IMR-90 (cell line): ENCODE measurements at regions not wholly inside any gene's neighbourhood (a gene's known extent, or its start where the extent isn't known, plus 50 kb on each side); places are given as distances from the start of the nearest gene placed in this dataset.

ENCODE experiments used
- ATAC-seq: fragments of 200-7000 bp; cut with Tn5 transposase; 2 replicates; pipeline ENCODE4 v1.9.1; 2020; ENCODE audit warnings: low read depth, mild to moderate bottlenecking, moderate library complexity
- BruUV-seq: library from RNA; stranded (reverse); fragments of 400-500 nt; replicated peaks from 2 replicates; lab custom pipeline; 2021; lab: Mats Ljungman, UMichigan
- CTCF ChIA-PET: fragments of 300-600 bp; formaldehyde crosslinking; extraction: SDS; loops from one replicate; lab custom pipeline; 2021; ENCODE audit warnings: antibody characterized with exemption; lab: Yijun Ruan, JAX
- POLR2A ChIA-PET: fragments of 300-600 bp; sonication (Branson Sonifier 250); formaldehyde crosslinking; loops from one replicate; lab custom pipeline; 2022; ENCODE audit warnings: antibody characterized with exemption; ENCODE audit not compliant: unreplicated experiment; lab: Charles Lee
- DNase-seq: peaks from one replicate; pipeline ENCODE4 v3.0.0; 2013
- H2AFZ ChIP-seq: replicated peaks from 2 replicates; pipeline ENCODE3; 2013; ENCODE audit warnings: low read length, mild to moderate bottlenecking; ENCODE audit not compliant: poor library complexity
- H2AK5ac ChIP-seq: 2 replicates; pipeline ENCODE4 v1.6.1; 2013; ENCODE audit warnings: low read depth, low read length, inconsistent platforms
- H2AK9ac ChIP-seq: replicated peaks from 2 replicates; pipeline ENCODE3; 2013; ENCODE audit warnings: mild to moderate bottlenecking, low read depth, low read length, moderate library complexity; ENCODE audit not compliant: poor library complexity
- H2BK120ac ChIP-seq: 2 replicates; pipeline ENCODE4 v1.6.1; 2013; ENCODE audit warnings: low read depth, low read length, inconsistent platforms
- H2BK15ac ChIP-seq: 3 replicates; pipeline ENCODE4 v1.6.1; 2013; ENCODE audit warnings: low read depth, low read length, inconsistent platforms
- H2BK20ac ChIP-seq: 2 replicates; pipeline ENCODE4 v1.6.1; 2013; ENCODE audit warnings: low read depth, mild to moderate bottlenecking, inconsistent platforms, low read length, moderate library complexity
- H2BK5ac ChIP-seq: 2 replicates; pipeline ENCODE4 v1.6.1; 2013; ENCODE audit warnings: mild to moderate bottlenecking, low read depth, low read length, inconsistent platforms; ENCODE audit not compliant: poor library complexity, severe bottlenecking
- H3K14ac ChIP-seq: replicated peaks from 2 replicates; pipeline ENCODE4 v1.6.1; 2013; ENCODE audit warnings: low read depth, low read length, inconsistent platforms
- H3K18ac ChIP-seq: 2 replicates; pipeline ENCODE4 v1.6.1; 2013; ENCODE audit warnings: low read depth, low read length, control low read depth
- H3K23ac ChIP-seq: 2 replicates; pipeline ENCODE4 v1.6.1; 2013; ENCODE audit warnings: low read depth, low read length, inconsistent platforms
- H3K27ac ChIP-seq: 2 replicates; pipeline ENCODE4 v1.5.1; 2013; ENCODE audit warnings: mild to moderate bottlenecking, control low read depth, low read length; ENCODE audit not compliant: insufficient read depth
- H3K27me3 ChIP-seq: 2 replicates; pipeline ENCODE4 v1.6.1; 2013; ENCODE audit warnings: low read length; ENCODE audit not compliant: control insufficient read depth, insufficient read depth
- H3K36me3 ChIP-seq: 2 replicates; pipeline ENCODE4 v1.6.1; 2013; ENCODE audit warnings: low read length, mixed read lengths; ENCODE audit not compliant: control insufficient read depth, insufficient read depth
- H3K4ac ChIP-seq: 2 replicates; pipeline ENCODE4 v1.6.1; 2013; ENCODE audit warnings: low read depth, low read length, inconsistent platforms
- H3K4me1 ChIP-seq: 2 replicates; pipeline ENCODE4 v1.6.1; 2013; ENCODE audit warnings: low read length, mixed read lengths; ENCODE audit not compliant: control insufficient read depth, insufficient read depth
- H3K4me2 ChIP-seq: 2 replicates; pipeline ENCODE4 v1.6.1; 2013; ENCODE audit warnings: low read depth, mild to moderate bottlenecking, control low read depth, low read length, moderate library complexity
- H3K4me3 ChIP-seq: 2 replicates; pipeline ENCODE4 v1.5.1; 2013; ENCODE audit warnings: low read depth, mild to moderate bottlenecking, control low read depth, low read length, moderate library complexity; ENCODE audit not compliant: insufficient read depth
- H3K56ac ChIP-seq: 2 replicates; pipeline ENCODE4 v1.6.1; 2013; ENCODE audit warnings: low read length, inconsistent platforms; ENCODE audit not compliant: insufficient read depth; ENCODE audit errors: extremely low read depth
- H3K79me1 ChIP-seq, 2 experiments: 2 replicates each; pipeline ENCODE4 v1.6.1; 2013; ENCODE audit warnings: low read length in 2 of 2, inconsistent platforms in 1 of 2, low read depth in 1 of 2
- H3K9ac ChIP-seq: 2 replicates; pipeline ENCODE4 v1.6.1; 2013; ENCODE audit warnings: low read depth, low read length, control low read depth
- H3K9me1 ChIP-seq: 2 replicates; pipeline ENCODE4 v1.6.1; 2013; ENCODE audit warnings: low read length, inconsistent platforms; ENCODE audit not compliant: insufficient read depth
- H3K9me3 ChIP-seq: 2 replicates; pipeline ENCODE4 v1.6.1; 2013; ENCODE audit warnings: low read length; ENCODE audit not compliant: control insufficient read depth, insufficient read depth
- H4K20me1 ChIP-seq: 2 replicates; pipeline ENCODE4 v1.6.1; 2013; ENCODE audit warnings: low read length, inconsistent platforms; ENCODE audit not compliant: insufficient read depth
- H4K5ac ChIP-seq: 2 replicates; pipeline ENCODE4 v1.6.1; 2013; ENCODE audit warnings: mild to moderate bottlenecking, low read depth, low read length, control low read depth
- H4K8ac ChIP-seq, 2 experiments: 2 replicates each; pipeline ENCODE4 v1.6.1; 2013; ENCODE audit warnings: low read depth in 2 of 2, low read length in 2 of 2, control low read depth in 1 of 2, inconsistent platforms in 1 of 2
- H4K91ac ChIP-seq: 2 replicates; pipeline ENCODE4 v1.6.1; 2013; ENCODE audit warnings: low read depth, low read length, inconsistent platforms; ENCODE audit not compliant: insufficient read depth
- CTCF ChIP-seq: conservative IDR thresholded peaks from 2 replicates; pipeline ENCODE4 v1.5.1; 2012; ENCODE audit warnings: mild to moderate bottlenecking, low read depth, low read length, improper control_type of control experiment
- MAFK ChIP-seq: IDR thresholded peaks from 2 replicates; pipeline ENCODE4 v1.6.1; 2012; ENCODE audit warnings: low read depth, low read length, improper control_type of control experiment
- MAZ ChIP-seq: IDR thresholded peaks from 2 replicates; pipeline ENCODE4 v1.6.1; 2012; ENCODE audit warnings: low read depth, mild to moderate bottlenecking, low read length, improper control_type of control experiment, moderate library complexity, borderline replicate concordance
- MXI1 ChIP-seq: IDR thresholded peaks from 2 replicates; pipeline ENCODE4 v1.6.1; 2012; ENCODE audit warnings: low read depth, mild to moderate bottlenecking, low read length, moderate library complexity, borderline replicate concordance
- NFE2L2 ChIP-seq: fragments of 150-350 bp; IDR thresholded peaks from 2 replicates; pipeline ENCODE4 v1.6.1; 2016; ENCODE audit warnings: low read depth, mild to moderate bottlenecking, low read length
- POLR2A ChIP-seq: IDR thresholded peaks from 2 replicates; pipeline ENCODE4 v1.6.1; 2012; ENCODE audit warnings: mild to moderate bottlenecking, low read depth, low read length
- RAD21 ChIP-seq: IDR thresholded peaks from 2 replicates; pipeline ENCODE4 v1.6.1; 2012; ENCODE audit warnings: low read length, improper control_type of control experiment
- RCOR1 ChIP-seq: IDR thresholded peaks from 2 replicates; pipeline ENCODE4 v1.6.1; 2012; ENCODE audit warnings: mild to moderate bottlenecking, low read length, improper control_type of control experiment; ENCODE audit not compliant: insufficient replicate concordance
- RFX5 ChIP-seq: IDR thresholded peaks from 2 replicates; pipeline ENCODE4 v1.8.0; 2012; ENCODE audit warnings: low read depth, mild to moderate bottlenecking, low read length, moderate library complexity
- SMC3 ChIP-seq: fragments of 150-350 bp; IDR thresholded peaks from 2 replicates; pipeline ENCODE4 v1.6.1; 2016; ENCODE audit warnings: low read depth, mild to moderate bottlenecking, antibody characterized with exemption, low read length, moderate library complexity
- WGBS, 2 experiments: methylation state at CpG; one replicate each; pipeline versions ENCODE4 v1.1.5 to v1.1.7; 2013; ENCODE audit warnings: missing lambda C conversion rate in 2 of 2; ENCODE audit not compliant: insufficient read length in 1 of 2; ENCODE audit errors: extremely low coverage in 2 of 2; 5-methylcytosine and 5-hydroxymethylcytosine counted together
- dilution Hi-C: fragments of 300-500 bp; cut with HindIII; formaldehyde crosslinking; loops from one replicate; pipeline ENCODE4 v1.14.3; 2018; ENCODE audit warnings: low sequenced_read_pairs; ENCODE audit not compliant: unreplicated experiment
- in situ Hi-C: fragments of 300-500 bp; cut with MboI; formaldehyde crosslinking; loops from 3 replicates; pipeline ENCODE4 v1.14.3; 2019; ENCODE audit warnings: low sequenced_read_pairs, inconsistent platforms, mixed read lengths
- intact Hi-C: fragments of 100-400 bp; cut with micrococcal nuclease; formaldehyde crosslinking; loops from 2 replicates; pipeline ENCODE4 v1.10.0; 2022
- TF ChIP-seq, protein P1 (sequence below): fragments of 150-350 bp; IDR thresholded peaks from 2 replicates; pipeline ENCODE4 v1.6.1; 2016; ENCODE audit warnings: low read depth, mild to moderate bottlenecking, low read length, moderate library complexity, borderline replicate concordance
- TF ChIP-seq, protein P2 (sequence below): fragments of 150-350 bp; IDR thresholded peaks from 2 replicates; pipeline ENCODE4 v1.6.1; 2017; ENCODE audit warnings: mild to moderate bottlenecking, antibody characterized with exemption, low read length, low read depth

GRCh38 chr12:28746734-28747325 lies 402.2 kb upstream of the FAR2 start:
- intact Hi-C loops, result no loop called here
- Histone ChIP-seq H2BK15ac (no peak overlapping the region), H2BK20ac (no peak overlapping the region), H4K91ac (no peak overlapping the region), H3K56ac (no peak overlapping the region), H3K23ac (no peak overlapping the region), H3K14ac (no peak overlapping the region), H3K4me3 (no peak overlapping the region), H2AK9ac (no peak overlapping the region), H3K4ac (no peak overlapping the region), H2BK5ac (no peak overlapping the region), H3K36me3 (no peaks in the 10 kb centered on the region), H4K20me1 (no peaks in the 10 kb centered on the region), H4K5ac (no peak overlapping the region), H3K79me1 (no peaks in the 10 kb centered on the region), H3K18ac (no peak overlapping the region), H3K9ac (no peak overlapping the region), H3K9me1 (no peaks in the 10 kb centered on the region), H3K27ac (no peak overlapping the region), H2BK120ac (no peak overlapping the region), H2AK5ac (no peak overlapping the region), H3K4me1 (peaks cover 1% of the 10 kb centered on the region; the same call in 1 of the 2 replicates), H2AFZ (no peak overlapping the region), H3K27me3 (no peaks in the 10 kb centered on the region), H3K9me3 (no peaks in the 10 kb centered on the region), H4K8ac (no peak overlapping the region), H3K4me2 (no peak overlapping the region)
- POLR2A ChIA-PET, result no interaction called here
- DNase-seq, result no peak
- CTCF ChIA-PET, result no interaction called here
- no peak for TF ChIP-seq RAD21
- TF ChIP-seq, protein P1, sequence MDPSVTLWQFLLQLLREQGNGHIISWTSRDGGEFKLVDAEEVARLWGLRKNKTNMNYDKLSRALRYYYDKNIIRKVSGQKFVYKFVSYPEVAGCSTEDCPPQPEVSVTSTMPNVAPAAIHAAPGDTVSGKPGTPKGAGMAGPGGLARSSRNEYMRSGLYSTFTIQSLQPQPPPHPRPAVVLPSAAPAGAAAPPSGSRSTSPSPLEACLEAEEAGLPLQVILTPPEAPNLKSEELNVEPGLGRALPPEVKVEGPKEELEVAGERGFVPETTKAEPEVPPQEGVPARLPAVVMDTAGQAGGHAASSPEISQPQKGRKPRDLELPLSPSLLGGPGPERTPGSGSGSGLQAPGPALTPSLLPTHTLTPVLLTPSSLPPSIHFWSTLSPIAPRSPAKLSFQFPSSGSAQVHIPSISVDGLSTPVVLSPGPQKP, result no peak
- no peak for TF ChIP-seq MAFK
- TF ChIP-seq, protein P2, sequence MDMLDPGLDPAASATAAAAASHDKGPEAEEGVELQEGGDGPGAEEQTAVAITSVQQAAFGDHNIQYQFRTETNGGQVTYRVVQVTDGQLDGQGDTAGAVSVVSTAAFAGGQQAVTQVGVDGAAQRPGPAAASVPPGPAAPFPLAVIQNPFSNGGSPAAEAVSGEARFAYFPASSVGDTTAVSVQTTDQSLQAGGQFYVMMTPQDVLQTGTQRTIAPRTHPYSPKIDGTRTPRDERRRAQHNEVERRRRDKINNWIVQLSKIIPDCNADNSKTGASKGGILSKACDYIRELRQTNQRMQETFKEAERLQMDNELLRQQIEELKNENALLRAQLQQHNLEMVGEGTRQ, result no peak
- TF ChIP-seq MAZ, result no peak
- TF ChIP-seq MXI1, result no peak
- TF ChIP-seq POLR2A, result no peak
- TF ChIP-seq RCOR1, result no peak
- TF ChIP-seq CTCF, result no peak
- TF ChIP-seq RFX5, result no peak
- TF ChIP-seq NFE2L2, result no peak
- TF ChIP-seq SMC3, result no peak
- dilution Hi-C loops, result no loop called here
- in situ Hi-C loops, result no loop called here
- 82% methylated on average over 2 of the region's 3 CpGs; no CpG with 5 or more reads in 1 of the 2 experiments for WGBS, 2 experiments
- BruUV-seq, result no TSS peak
- ATAC-seq, result no peak
